ENCODE measurements at regions not wholly inside any gene's neighbourhood (a gene's known extent, or its start where the extent isn't known, plus 50 kb on each side); places are given as distances from the start of the nearest gene placed in this dataset.

DNA sequence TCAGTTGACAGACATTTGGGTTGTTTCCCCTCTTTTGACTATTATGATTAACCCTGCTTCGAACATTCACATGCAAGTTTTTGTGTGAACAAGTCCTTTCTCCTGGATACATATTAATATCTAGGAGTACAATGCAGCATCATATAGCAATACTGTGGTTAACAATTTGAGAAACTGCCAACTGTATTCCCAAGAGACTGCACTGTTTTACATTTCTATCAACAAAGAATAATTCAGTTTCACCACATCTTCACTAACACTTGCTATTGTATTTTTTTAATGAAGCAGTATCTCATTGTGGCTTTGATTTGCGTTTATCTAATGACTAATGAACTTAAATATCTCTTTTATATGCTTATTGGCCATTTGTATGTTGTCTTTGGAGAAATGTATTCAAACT lies 184.6 kb upstream of the NBEA start:
- TF ChIP-seq CTCF (conservative IDR thresholded peaks at IDR 0.05) (no peak), EZH2 (IDR thresholded peaks at IDR 0.05; ENCODE audit: low read depth) (no peak)
